GM12873 (cell line): ENCODE measurements at regions not wholly inside any gene's neighbourhood (a gene's known extent, or its start where the extent isn't known, plus 50 kb on each side); places are given as distances from the start of the nearest gene placed in this dataset.

Experiments used
- TF ChIP-seq, protein P1 (sequence below): IDR thresholded peaks from 2 replicates; pipeline ENCODE4 v1.5.1; 2012; ENCODE audit warnings: low read depth, mild to moderate bottlenecking, moderate library complexity, low read length, control low read depth; ENCODE audit not compliant: insufficient read depth; ENCODE audit errors: missing control alignments

DNA sequence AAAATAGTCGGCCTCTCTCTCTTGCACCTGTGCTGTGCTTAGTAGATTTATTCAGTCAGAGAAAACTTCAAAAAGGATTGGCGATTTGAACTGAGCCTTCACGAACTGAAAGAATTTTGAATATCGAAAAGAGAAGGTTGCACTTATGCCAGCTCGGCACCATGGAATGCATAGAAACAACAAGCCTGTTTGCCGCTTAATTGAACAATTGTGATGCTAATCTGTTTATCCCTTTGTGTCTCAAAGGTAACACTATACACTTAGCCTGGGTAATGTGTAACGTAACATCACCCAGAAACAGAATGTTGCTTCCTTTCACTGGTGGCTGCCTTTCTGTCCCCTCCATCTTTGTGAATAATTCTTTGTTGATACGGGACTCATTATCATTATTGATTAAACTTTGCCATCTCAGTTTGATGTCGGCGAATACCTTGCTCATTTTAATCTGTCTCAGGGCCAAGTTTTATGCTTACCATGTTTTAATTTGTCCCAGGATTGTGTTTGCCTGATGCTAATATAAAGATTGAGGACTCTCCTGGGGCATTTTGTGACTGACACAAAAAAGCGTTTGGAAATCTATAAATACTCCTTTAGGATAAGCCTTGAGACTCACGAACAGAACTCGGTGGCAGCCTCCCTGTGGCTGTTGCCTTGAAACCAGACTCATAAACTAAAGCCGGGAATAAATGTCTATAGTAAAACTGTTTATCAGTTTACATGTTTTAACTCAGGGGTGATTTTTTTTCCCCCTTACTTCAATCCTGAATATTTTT lies 400.5 kb downstream of the RAPGEF2 start:
- TF ChIP-seq, protein P1, sequence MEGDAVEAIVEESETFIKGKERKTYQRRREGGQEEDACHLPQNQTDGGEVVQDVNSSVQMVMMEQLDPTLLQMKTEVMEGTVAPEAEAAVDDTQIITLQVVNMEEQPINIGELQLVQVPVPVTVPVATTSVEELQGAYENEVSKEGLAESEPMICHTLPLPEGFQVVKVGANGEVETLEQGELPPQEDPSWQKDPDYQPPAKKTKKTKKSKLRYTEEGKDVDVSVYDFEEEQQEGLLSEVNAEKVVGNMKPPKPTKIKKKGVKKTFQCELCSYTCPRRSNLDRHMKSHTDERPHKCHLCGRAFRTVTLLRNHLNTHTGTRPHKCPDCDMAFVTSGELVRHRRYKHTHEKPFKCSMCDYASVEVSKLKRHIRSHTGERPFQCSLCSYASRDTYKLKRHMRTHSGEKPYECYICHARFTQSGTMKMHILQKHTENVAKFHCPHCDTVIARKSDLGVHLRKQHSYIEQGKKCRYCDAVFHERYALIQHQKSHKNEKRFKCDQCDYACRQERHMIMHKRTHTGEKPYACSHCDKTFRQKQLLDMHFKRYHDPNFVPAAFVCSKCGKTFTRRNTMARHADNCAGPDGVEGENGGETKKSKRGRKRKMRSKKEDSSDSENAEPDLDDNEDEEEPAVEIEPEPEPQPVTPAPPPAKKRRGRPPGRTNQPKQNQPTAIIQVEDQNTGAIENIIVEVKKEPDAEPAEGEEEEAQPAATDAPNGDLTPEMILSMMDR = no peak

DNA sequence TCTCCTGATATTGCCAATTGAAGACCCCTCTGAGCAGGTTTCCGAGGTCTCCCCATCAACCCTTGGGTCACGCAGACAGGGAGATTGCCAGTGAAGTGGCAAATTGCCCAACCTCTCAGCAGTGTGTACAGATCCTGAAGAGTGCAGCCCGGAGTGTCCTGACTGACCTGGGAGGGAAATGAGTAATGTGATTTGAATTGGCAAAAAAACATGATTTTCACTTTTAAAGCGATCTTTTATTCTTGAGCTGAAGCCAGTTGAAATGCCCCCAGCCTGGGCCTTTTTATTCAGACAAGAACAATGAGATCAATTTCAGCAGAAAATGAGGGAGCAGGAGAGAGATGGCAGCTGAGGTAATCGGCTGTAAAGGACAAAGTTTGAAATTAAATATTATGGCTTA lies 401.8 kb downstream of the RAPGEF2 start:
- TF ChIP-seq, protein P1 = no peak

GRCh38 chr4:159505266-159505975 lies 402.5 kb downstream of the RAPGEF2 start:
- TF ChIP-seq, protein P1 = no peak

GRCh38 chr4:159506801-159507517 lies 404.1 kb downstream of the RAPGEF2 start:
- TF ChIP-seq, protein P1 = no peak

GRCh38 chr4:159508917-159509500 lies 406.1 kb downstream of the RAPGEF2 start:
- TF ChIP-seq, protein P1 = no peak

DNA sequence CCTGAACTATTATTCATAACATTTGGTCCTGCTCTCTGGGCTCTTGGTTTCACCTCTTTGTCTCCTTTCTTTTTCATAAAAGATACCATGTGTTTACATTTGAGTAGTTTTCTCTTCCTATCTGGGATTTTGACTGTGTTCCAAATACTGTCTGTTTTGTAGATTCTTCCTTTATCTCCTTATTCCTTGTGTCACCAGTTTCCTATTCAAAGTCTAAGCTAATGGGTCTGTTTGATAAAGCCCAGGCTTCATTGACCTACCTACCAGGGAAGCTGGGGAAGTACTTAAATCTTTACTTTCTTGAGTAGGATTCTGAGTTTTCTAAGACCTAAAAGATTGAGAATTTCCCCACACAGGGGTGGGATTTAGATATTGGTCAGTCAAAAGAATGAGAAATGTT lies 409.5 kb downstream of the RAPGEF2 start:
- TF ChIP-seq, protein P1 = no peak
